ENCODE measurements at regions not wholly inside any gene's neighbourhood (a gene's known extent, or its start where the extent isn't known, plus 50 kb on each side); places are given as distances from the start of the nearest gene placed in this dataset.

DNA sequence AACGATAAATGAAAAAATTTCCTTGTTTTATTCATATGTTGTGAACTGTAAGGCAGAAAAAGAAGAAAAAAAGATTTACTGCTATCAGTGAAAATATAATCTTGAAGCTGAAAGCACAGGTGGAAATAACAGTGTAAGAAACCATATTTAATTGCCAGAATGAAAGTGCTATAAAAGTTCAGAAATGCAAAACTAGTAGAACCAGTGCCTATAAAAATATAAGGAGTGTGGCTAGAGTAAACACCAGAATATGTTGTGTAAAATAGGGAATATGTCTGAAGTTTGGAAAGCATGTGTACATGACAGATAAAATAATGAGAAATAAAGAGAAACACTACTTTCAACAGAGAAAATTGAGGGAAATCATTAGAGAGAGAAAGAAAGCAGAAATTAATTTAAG is 350.5 kb upstream of the NPSR1 start:
- no peak for DNase-seq (ENCODE audit: low spot score)
- ChIA-PET CTCF (interaction anchor here (0.9 kb wide), 1 partner anchor 13 kb away, joined by 3 read pairs; no protein-coding TSS in a partner anchor), POLR2A (no interaction called here)
- no peak for ATAC-seq
- Mint-ChIP-seq H3K4me3 (no peak overlapping the region), H3K27me3 (ENCODE audit: low read depth) (no peaks in the 10 kb centered on the region), H3K27ac (no peak overlapping the region), H3K36me3 (peaks cover 13% of the 10 kb centered on the region), H3K4me1 (peaks cover 6% of the 10 kb centered on the region; the same call in 1 of the 2 replicates), H3K9me3 (peaks cover 13% of the 10 kb centered on the region)
- TF ChIP-seq ZNF423 (CRISPR knock-in tag; IDR thresholded peaks at IDR 0.05): no peak
- no peak for TF ChIP-seq ZNF281 (CRISPR knock-in tag; IDR thresholded peaks at IDR 0.05)
- no peak for TF ChIP-seq SP1 (CRISPR knock-in tag; conservative IDR thresholded peaks at IDR 0.05)
- no peak for TF ChIP-seq ZNF232 (CRISPR knock-in tag; IDR thresholded peaks at IDR 0.05)
- TF ChIP-seq ATF1 (CRISPR knock-in tag; IDR thresholded peaks at IDR 0.05): no peak
- TF ChIP-seq, protein P1, sequence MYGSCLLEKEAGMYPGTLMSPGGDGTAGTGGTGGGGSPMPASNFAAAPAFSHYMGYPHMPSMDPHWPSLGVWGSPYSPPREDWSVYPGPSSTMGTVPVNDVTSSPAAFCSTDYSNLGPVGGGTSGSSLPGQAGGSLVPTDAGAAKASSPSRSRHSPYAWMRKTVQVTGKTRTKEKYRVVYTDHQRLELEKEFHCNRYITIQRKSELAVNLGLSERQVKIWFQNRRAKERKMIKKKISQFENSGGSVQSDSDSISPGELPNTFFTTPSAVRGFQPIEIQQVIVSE (CRISPR knock-in tag; IDR thresholded peaks at IDR 0.05; ENCODE audit: borderline replicate concordance): no peak
- TF ChIP-seq ZNF512 (CRISPR knock-in tag; IDR thresholded peaks at IDR 0.05; ENCODE audit: borderline replicate concordance): no peak
- TF ChIP-seq, protein P2, sequence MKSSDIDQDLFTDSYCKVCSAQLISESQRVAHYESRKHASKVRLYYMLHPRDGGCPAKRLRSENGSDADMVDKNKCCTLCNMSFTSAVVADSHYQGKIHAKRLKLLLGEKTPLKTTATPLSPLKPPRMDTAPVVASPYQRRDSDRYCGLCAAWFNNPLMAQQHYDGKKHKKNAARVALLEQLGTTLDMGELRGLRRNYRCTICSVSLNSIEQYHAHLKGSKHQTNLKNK (CRISPR knock-in tag; IDR thresholded peaks at IDR 0.05): no peak
- no peak for TF ChIP-seq ZNF425 (CRISPR knock-in tag; conservative IDR thresholded peaks at IDR 0.05)
- no peak for TF ChIP-seq FOXK1 (CRISPR knock-in tag; IDR thresholded peaks at IDR 0.05)
- TF ChIP-seq SOX15 (CRISPR knock-in tag; IDR thresholded peaks at IDR 0.05): no peak
- TF ChIP-seq RELA (CRISPR knock-in tag; IDR thresholded peaks at IDR 0.05; ENCODE audit: borderline replicate concordance): no peak
- TF ChIP-seq, protein P3, sequence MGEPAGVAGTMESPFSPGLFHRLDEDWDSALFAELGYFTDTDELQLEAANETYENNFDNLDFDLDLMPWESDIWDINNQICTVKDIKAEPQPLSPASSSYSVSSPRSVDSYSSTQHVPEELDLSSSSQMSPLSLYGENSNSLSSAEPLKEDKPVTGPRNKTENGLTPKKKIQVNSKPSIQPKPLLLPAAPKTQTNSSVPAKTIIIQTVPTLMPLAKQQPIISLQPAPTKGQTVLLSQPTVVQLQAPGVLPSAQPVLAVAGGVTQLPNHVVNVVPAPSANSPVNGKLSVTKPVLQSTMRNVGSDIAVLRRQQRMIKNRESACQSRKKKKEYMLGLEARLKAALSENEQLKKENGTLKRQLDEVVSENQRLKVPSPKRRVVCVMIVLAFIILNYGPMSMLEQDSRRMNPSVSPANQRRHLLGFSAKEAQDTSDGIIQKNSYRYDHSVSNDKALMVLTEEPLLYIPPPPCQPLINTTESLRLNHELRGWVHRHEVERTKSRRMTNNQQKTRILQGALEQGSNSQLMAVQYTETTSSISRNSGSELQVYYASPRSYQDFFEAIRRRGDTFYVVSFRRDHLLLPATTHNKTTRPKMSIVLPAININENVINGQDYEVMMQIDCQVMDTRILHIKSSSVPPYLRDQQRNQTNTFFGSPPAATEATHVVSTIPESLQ (CRISPR knock-in tag; IDR thresholded peaks at IDR 0.05): no peak
- no peak for TF ChIP-seq SMAD3 (CRISPR knock-in tag; IDR thresholded peaks at IDR 0.05; ENCODE audit: borderline replicate concordance)
- TF ChIP-seq ELF4 (CRISPR knock-in tag; IDR thresholded peaks at IDR 0.05; ENCODE audit: low read depth): no peak
- TF ChIP-seq GRHL2 (CRISPR knock-in tag; IDR thresholded peaks at IDR 0.05; ENCODE audit: insufficient replicate concordance, severe bottlenecking): no peak
- TF ChIP-seq ZBTB43 (CRISPR knock-in tag; IDR thresholded peaks at IDR 0.05): no peak
- TF ChIP-seq NFE2L1 (CRISPR knock-in tag; IDR thresholded peaks at IDR 0.05): no peak
